Left hindlimb (tissue), 1 donor: ENCODE measurements at regions not wholly inside any gene's neighbourhood (a gene's known extent, or its start where the extent isn't known, plus 50 kb on each side); places are given as distances from the start of the nearest gene placed in this dataset.

ENCODE experiments used
- DNase-seq: peaks from one replicate; pipeline ENCODE4 v3.0.0-alpha.2; 2018

GRCh38 chr14:97273540-97273939 is 476.4 kb downstream of the VRK1 start:
- DNase-seq = no peak

DNA sequence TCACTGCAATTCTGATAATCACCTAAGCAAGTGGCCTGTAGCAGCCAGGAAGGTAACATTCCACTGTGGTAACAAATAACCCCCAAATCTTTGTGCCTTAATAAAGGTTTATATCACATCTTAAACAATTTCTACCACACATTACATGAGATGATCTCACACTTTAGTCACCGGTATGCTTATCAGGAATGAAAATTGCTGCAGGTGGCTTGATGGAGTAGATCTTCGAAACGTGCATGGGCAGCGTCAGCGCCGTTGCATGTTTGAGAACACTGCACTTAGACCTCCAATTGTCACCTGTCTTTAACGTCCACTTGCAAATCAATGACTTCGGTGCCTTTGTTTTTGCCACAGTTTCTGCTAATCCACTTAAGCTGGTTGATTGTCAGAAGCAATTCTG is 477.4 kb downstream of the VRK1 start:
- DNase-seq = no peak

DNA sequence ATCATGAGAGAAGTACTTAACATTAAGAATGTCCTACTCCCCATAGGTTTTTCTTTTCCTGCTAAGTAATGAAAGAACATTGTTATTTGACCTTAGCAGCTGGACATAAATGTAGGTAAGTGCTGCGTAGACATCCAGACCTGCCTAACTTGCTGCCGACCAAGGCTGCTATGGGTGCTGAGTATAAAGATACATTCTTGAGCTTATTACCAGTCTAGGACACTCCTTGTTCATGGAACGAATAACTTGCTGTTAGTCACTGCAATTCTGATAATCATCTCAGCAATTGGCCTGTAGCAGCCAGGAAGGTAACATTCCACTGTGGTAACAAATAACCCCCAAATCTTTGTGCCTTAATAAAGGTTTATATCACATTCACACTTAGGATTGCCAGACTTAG is 478.1 kb downstream of the VRK1 start:
- no peak for DNase-seq

GRCh38 chr14:97276573-97276972 is 479.4 kb downstream of the VRK1 start:
- DNase-seq = no peak

DNA sequence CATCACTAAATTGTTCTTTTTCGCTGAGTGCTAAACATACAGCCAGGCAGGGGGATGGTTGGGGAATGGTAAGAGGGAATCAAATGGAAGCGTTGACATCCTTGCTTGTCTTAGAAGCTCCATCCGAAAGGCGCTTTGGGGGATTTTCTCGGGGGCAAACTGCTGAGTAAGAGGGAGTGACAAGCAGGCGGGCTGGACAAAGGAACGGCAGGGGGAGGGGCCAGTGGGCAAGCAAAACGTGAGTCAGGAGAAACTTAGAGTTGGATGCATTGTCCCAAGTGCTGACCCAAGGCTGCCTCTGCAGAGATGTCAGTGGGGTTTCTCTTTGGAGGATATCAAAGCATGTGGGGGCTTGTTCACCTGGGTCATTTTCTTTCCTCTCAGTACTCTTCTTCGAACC is 480.5 kb downstream of the VRK1 start:
- no peak for DNase-seq

GRCh38 chr14:97280526-97280925 is 483.3 kb downstream of the VRK1 start:
- no peak for DNase-seq

DNA sequence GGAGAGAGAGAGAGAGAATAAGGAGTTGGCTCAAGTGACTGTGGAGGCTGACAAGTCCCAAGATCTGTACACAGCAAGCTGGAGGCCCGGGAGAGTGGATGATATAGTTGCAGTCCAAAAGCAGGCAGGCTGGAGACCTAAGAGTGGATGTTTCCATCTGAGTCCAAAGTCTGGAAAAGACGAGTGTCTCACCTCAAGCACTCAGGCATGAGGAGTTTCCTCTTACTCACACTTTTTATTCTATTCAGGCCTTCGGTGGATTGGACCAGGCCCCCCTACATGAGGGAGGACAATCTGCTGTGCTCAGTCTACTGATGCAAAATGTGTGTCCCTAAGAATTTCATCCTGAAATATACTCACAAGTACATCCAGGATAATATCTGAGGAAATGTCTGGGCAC is 484.6 kb downstream of the VRK1 start:
- no peak for DNase-seq

DNA sequence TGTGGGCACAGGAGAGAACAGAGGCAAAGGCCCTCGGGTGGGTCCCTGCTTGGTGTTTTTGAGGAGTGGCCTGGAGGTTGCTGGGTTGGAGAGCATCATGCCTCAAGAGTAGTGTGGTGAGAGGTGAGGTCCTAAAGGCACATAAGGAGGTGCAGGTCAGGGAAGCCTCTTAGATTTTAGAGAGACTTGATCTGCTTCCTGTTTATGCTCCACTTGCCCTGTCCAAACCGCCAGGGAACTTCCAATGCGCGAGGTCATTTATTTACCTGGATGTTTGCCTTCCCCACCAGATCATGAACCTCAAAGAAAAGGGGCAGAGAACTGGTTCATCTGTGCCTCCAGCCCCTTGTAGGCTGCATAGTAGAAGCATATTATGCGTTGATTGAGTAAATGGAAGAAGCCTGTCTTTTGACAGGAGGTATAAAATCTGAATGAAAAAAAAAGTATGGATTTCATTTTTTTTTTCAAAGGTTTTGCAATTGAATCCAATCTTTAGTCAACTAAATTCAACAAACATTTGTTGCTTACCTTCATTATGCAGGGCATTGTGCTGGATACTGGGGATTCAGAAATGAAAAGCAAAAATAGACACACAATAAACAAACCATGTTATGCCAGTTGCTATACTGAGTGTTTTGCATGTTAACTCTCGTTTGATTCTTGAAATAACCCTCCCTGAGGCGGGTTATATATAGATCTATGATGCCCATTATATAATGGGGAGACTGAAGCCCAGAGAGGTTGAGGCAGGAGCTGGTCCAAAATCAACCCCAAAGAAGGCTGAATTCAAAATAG is 485.2 kb downstream of the VRK1 start:
- no peak for DNase-seq

GRCh38 chr14:97283005-97283403 is 485.8 kb downstream of the VRK1 start:
- DNase-seq = no peak

- DNase-seq = no peak
These were observed 486.2 kb downstream of the VRK1 start for GRCh38 chr14:97283426-97283825.

- no peak for DNase-seq
These were observed 486.7 kb downstream of the VRK1 start for GRCh38 chr14:97283841-97284240.

GRCh38 chr14:97287956-97288355 is 490.8 kb downstream of the VRK1 start:
- DNase-seq = no peak

DNA sequence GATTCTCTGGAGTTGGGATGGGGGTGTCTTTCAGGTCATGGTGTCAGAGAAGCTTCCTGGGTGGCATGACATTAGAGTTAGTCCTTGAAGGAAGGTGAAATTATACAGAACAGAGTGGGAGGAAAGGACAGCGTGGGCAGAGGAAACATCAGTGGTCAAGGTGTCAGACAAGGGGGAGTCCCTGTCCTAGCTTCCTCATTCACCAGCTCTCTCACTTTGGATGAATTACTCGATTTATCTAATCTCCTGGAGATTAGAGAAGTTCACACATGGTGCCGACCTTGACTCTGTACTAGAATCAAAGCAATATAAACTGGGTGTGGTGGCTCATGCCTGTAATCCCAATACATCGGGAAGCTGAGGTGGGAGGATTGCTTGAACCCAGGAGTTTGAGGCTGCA is 492.9 kb downstream of the VRK1 start:
- no peak for DNase-seq

DNA sequence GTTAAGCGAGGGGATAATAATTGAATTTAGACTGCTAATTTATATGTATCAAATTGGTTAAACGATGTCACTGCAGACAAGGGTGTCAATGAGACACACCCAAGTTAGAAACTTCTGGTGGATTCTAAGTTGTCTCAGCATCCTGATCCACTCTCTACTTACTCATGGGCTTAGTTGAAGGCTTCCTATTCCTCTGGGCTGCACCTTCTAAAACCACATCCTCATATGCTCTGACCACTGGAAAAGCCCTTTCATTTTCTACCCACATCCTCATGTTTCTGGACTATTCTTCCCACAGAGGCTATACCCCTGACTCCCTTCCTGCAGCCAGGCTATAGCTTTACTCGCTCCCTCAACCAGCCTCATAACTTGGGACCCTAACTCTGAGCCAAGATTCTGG is 493.8 kb downstream of the VRK1 start:
- DNase-seq = no peak

DNA sequence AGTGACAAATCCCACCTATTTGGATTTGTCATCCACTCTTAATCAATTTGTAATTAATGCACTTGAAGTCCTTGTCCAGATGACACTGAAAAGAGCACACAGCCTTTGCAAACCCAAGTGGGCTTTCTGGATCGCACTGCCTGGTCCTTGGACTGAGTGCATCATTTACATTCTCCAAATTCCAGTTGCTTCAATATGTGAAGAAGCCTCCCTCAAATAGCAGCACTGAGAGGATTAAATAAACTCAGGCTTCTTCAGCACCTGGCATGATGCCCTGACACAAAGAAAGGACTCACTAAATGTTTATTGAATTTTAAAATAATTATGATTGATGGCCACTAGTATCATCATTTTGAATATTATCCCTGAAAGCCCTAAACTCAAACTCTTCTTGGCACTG is 496.5 kb downstream of the VRK1 start:
- no peak for DNase-seq

- DNase-seq = no peak
These were observed 498.0 kb downstream of the VRK1 start for GRCh38 chr14:97295108-97295710.

- no peak for DNase-seq
These were observed 499.0 kb downstream of the VRK1 start for GRCh38 chr14:97296176-97296575.

DNA sequence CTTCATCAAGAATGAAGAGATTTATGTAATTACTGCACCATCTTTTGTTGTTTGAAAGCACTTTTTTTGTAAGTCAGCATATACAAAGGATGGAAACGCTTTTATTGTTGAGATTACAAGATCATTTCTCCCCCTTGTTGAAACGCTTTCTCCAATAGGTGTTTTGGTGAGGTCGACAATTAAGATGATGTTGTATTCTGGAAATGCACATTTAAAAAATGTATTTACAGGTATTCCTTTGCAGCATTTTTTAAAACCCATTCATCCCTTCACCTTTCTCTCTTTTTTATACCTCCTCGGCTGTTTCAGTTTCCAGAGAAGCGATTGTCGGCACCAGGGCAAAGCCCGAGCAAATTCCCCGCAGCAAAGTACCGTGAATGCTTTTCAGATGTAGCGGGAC is 499.9 kb downstream of the VRK1 start:
- DNase-seq = no peak

- no peak for DNase-seq
These were observed 501.1 kb downstream of the VRK1 start for GRCh38 chr14:97298331-97298730.

DNA sequence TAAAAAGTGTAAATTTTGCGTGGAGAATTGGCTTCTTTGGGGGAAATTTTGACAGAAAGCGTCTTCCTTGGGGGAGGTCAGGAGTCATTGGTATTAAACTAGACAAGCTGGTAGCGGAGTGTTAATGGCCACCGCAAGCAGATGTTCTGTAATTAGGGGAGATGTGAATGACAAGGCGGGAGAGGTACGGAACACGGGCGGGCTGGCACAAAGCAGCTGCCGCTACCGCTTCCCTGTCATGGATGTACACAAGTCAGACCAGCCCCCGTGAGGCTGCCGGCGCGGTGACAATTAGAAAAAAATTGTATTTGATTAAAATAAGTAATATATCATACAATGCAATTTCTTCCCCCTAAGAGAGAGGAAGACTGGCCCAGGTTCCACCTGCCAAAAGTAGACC is 501.6 kb downstream of the VRK1 start:
- DNase-seq = no peak

GRCh38 chr14:97299661-97300060 is 502.5 kb downstream of the VRK1 start:
- no peak for DNase-seq

GRCh38 chr14:97301931-97302559 is 504.9 kb downstream of the VRK1 start:
- DNase-seq = no peak

DNA sequence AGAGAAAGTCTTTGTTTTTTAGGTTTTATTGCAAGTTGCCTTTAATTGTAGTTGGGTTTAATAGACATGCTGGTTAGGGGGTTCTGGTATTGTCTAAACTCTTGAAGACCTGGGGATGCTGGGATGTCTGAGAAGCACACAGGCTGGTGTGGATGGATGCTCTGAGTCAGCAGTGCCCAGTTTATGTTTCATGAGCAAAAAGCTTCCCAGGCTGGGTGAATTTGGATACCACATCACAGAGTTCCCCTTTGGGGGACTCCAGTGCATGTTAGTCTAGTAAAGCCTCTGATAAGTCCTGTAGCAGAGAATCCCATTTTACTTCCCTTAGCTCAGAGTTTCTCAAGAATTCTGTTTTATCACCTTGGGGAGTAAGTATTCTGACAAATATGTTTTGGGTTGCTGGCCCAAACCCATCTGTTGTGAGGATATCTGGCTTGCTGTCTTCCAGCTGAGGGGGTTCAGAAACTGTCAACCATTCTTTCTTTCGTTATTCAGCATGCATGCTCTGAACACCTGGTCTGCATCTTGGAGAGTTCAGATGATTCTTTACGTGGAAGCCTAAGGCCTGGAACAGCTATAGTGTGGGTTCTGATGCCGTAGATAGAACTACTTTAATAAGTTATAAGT is 509.1 kb downstream of the VRK1 start:
- DNase-seq = no peak

DNA sequence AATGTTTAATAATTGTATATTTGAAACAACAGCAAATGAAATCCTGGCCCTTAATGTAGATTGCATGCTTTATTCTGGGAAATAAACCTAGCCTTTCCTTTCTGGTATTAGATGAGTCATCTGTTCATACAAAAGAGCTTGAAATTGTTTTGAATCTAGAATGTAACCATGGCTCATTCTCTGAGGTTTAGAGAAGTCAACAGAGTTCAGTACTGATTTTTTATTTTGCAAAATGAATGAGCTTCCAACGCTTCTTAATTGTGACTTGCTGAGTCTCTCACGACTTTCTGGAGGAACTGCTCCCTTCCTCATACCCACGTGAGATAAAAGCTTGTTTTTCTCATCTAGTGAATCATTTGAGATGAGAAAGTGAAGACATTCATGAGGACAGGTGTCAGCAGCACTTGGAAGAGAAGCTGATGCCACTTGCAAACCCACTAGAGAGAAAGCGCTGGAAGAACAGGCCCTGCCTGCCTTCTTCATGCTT is 509.6 kb downstream of the VRK1 start:
- DNase-seq = no peak
